HuH-7.5 (cell line): ENCODE measurements at regions not wholly inside any gene's neighbourhood (a gene's known extent, or its start where the extent isn't known, plus 50 kb on each side); places are given as distances from the start of the nearest gene placed in this dataset.
"Not testable (repeated sequence)": the region's sequence is repeated elsewhere in the genome, so short reads cannot be mapped to it uniquely, and the experiment has no call there.

Experiments used
- DNase-seq: peaks from one replicate; pipeline ENCODE4 v3.0.0; 2011; ENCODE audit warnings: low spot score

DNA sequence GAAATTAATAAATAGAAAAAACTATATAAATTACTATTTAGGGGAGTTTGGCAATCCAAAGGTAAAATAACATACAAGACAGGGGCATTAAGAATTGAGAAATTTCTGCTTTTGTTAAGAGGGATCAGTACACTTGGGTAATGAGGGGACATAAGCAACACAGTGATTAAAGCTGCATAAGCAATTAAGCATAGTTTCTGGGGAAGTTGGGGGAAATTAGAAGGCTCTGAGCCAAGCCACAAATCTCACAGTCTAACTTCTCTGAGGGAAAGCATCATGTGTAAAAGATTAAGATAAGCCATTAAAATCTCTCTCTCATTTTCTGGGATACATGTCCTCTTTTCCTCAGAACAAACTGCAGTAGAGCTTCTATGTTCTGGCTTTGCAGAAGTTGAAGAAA, 533.9 kb upstream of the LRFN5 start:
- no peak for DNase-seq

DNA sequence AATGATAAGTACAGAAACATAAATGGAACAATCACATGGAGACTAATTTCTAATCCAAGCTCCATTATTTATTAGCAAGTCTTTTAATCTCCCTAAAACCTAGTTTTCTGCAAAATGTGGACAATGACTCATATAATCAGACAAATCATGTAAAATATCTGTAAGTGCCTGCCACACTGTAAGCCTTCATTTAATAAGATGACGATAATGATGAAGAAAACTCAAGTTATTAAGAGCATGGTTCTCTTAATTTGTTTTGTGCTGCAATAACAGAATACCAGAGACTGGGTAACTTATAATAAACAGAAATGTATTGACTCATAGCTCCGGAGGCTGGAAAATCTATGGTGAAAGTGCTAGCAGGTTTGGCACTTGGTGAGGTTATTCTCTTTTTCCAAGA, 535.3 kb upstream of the LRFN5 start:
- DNase-seq: no peak

DNA sequence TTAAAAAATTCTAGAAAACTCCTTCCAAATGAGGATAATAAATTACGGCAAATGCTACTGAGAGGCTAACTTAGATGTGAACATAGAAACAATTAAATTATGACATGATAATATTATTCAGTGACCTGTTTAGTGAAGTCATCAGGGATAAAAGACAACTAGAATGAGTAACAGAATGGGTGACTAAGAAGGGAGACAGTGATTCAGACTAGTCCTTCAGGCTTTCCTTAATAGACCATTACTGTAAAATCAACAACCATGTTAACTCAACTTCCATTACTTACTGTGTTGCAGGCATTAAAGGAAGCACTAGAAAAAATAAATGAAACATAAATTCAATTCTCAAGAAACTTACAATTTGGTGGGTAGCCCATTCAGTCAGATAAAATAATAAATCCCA, 543.9 kb upstream of the LRFN5 start:
- DNase-seq: no peak

DNA sequence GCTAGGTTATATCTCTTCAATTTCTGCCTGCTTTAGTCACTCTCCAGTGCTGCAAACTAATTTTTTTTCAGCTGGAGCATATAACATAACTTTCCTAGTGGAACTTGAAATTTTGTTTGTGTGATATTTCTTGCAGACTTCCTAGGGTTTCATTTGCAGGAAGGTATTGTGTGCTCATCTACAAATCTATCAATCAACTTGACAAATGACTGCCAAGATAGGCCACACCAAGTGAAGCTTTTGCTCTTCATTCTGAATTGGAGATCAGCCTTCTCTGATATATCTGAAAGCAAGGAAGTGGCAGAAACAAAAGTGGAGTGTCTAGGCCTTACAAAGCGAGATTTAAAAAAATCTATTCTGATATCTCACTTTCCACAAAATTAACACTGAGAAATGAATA, 551.1 kb upstream of the LRFN5 start:
- DNase-seq: no peak

DNA sequence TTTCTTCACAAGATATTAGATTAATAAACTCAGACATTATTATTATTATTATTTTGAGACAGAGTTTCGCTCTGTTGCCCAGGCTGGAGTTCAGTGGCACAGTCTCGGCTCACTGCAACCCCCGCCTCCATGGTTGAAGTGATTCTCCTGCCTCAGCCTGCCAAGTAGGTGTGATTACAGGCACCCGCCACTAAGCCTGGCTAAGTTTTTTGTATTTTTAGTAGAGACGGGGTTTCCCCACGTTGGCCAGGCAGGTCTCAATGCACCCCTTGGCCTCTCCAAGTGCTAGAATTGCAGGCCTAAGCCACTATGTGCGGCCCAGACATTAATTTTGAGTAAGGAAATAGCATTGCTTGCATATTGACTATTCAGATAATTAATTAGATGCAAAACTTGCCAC, 554.9 kb upstream of the LRFN5 start:
- no peak for DNase-seq

DNA sequence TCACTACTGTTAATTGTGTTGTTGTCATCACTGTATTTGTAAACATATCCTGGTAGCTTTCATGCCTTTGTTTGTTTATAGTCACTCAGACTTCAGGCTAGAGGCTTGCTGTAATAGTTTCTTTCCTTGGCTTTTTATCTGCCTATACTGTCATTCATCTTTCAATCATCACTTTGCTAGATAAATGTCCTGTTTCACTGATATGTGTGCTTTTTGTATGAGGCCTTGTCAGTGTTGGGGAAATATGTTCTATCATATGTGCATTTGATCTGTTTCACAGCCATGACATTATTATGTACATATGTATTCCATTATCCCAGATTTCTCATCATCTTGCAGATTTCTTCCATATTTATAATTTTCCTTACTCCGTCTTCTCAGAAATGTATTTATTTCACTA, 558.9 kb upstream of the LRFN5 start:
- DNase-seq: no peak

DNA sequence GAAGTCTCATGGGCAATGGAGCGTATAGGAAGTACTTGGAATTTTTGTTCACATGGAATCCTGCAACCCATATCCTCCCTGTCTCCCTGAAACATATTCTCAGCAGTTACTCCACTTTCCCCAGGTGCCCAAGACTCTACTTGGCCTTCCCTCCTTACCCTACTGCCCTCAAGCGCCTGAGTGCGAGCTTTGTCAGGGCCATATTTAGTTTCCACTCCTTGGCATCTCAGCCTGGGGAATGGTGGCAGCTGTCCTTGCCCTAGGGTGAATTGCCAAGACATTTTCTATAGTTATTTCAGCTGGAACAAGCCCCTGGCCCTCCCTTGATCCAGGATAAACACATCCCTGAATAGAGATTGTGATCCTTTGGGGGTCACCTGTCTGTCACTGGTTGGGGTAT, 569.3 kb upstream of the LRFN5 start:
- DNase-seq: no peak

DNA sequence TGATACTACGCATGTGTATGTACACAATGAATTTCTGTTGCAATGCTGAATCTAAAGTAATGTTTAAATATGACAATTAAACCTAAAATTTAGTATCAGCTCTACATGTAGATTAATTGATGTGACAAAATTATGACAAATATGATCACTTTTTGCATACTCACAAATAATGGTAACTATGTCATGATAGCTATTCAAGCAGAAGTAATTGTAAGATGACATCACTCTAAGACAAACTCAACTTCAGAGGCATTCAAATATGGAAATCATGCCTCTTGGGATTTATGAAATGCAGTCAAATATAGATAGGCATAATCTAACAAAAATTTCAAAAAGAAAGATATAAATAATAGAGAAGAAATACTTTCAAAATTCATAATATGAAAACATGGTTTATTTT, 571.7 kb upstream of the LRFN5 start:
- DNase-seq: no peak

DNA sequence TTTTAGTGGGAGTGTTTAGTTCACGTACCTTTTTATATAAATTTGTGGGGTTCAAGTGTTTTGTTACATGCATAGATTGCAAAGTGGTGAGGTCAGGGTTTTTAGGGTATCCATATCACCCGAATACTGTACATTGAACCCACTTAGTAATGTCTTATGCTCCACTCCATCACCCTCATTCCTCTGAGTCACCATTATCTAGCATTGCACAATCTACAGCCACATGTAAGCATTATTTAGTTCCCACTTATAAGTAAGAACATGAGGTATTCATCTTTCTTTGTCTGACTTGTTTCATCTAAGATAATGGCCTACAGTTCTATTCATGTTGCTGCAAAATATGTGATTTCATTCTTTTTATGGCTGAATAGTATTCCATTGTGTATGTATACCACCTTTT, 583.7 kb upstream of the LRFN5 start:
- no peak for DNase-seq

DNA sequence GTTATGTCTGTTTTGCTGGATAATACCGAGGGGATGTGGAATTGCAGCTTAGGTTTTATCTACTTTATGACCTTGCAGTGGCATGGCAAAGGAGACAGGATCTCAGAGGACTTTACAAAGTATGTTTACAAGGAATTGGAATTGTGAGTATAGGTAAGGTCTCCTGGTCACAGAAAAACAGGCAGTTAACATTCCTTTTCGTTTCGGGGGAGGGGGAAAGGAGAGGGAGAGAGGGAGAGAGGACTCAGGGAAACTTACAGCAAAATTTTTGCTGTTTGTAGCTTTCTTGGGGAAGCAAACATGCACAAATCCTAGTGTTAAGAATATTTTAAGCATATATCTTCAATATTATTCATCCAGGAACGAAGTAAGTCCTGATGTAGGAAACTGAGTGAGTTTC, 590.5 kb upstream of the LRFN5 start:
- DNase-seq: no peak

DNA sequence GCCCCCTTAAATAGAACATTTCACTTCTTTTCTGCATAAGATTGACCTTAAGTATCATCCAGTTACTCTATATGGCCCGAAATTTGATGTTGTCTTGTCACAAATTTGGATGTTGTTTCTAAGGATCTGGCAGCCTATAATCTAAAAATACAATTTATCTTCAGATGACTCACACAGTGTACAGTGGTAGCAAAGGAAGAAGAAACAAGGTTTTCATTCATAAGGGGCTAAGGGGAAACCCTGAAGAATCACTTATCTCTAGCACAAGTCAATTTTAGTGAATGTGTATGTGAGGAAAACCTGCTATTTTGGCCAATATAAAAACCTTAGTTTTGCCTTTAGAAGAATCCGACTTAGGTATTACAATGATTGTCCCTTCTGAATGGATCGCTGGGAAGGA, 606.3 kb upstream of the LRFN5 start:
- DNase-seq: no peak

DNA sequence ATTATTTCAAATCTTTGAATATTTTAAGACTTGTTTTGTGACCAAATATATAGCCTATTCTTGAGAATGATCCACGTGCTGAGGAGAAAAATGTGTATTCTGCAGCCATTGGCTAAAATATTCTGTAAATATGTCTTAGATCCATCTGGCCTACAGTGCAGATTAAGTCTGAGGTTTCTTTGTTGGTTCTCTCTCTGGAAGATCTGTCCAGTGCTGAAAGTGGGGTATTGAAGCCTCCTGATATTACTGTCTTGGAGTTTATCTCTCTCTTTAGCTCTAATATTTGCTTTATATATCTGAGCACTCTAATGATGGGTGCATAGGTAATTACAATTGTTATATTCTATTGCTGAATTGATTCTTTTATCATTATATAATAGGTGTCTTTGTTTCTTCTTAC, 617.4 kb upstream of the LRFN5 start:
- no peak for DNase-seq

DNA sequence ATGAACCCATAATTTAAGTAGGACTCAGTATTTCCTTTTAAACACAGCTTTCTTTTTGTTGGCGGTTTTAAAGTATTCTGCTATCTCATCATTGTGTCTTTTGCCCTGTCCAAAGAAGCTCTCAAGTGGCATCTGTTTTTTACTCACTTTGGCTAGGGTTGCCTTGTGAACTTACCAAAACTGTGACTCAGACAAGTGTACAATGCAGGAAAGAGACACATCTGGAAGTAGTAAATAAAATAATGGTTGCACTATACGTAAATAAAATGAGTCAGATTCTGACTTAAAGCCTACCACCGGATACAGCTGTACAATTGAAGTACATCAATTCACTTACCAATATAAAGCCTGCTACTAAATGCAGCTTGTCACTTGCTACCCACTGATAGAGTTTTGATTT, 619.2 kb upstream of the LRFN5 start:
- DNase-seq: no peak

DNA sequence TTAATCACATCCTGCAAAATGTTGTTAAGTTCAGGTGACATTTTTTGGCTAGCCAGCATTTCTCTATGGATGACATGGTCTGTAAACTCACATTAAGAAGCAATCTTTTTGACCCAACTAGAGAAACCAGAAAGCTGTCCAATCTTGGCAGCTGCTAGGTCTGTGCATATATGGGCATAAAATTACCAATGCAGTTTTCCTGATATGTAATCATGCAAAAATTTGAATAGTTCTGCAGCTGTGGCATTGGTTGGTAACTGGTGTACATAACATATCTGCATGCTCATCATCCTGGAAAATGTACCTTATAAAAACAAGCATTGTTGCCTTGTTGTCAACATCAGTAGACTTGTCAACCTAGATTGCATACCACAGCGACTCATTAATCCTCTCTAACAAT, 620.0 kb upstream of the LRFN5 start:
- DNase-seq: no peak

DNA sequence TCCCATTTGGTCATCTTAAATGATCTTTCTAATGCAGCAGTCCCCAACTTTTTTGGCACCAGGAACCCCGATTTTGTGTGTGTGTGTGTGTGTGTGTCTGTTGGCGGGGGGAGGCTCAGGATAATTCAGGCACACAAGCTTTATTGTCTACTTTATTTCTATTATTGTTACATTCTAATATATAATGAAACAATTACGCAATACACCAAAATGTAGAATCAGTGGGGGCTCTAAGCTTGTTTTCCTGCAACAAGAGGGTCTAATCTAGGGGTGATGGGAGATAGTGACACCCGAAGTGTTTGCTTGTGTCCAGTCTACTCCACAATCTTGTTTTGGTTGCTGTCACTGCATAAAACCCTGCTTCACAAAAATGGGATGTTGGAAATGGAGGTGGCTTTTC, 621.1 kb upstream of the LRFN5 start:
- DNase-seq: no peak

DNA sequence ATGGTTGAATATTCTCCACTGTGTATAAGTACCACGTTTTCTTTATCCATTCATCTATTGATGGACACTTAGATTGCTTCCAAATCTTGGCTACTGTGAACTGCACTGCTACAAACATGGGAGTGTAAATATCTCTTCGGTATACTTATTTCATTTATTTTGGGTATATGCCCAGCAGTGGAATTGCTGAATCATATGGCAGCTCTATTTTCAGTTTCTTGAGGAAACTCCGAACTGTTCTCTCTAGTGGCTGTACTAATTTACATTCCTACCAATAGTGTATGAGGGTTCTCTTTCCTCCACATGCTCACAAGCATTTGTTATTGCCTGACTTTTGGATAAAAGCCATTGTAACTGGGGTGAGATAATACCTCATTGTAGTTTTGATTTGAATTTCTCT, 623.1 kb upstream of the LRFN5 start:
- no peak for DNase-seq

DNA sequence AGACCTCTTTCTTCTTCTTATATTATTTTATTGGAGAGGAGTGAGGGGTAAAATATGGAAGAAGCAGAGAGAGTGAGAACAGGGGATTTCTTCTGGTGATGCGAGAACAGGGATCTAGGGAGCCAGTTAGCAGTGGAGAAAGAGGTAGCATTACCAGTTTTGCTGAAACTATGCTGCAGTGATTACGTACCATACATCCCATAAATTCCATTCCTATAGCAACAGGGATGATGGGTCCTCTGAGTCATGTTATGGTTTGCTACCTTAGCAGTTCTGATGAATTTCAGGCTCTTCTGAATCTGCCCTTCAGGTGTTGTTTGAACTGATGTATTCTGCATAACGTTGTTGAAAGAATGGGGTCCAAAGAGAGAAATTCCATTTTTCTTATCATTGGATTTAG, 625.4 kb upstream of the LRFN5 start:
- DNase-seq: no peak

DNA sequence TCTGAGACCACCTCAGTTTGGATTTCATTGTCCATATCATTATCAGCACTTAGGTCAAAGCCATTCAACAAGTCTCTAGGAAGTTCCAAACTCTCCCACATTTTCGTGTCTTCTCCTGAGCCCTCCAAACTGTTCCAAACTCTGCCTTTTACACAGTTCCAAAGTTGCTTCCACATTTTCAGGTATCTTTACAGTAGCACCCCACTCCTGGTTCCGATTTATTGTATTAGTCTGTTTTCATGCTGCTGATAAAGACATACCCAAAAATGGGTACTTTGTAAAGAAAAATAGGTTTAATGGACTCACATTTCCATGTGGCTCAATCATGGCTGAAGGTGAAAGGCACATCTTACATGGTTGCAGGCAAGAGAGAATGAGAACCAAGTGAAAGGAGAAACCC, 646.4 kb upstream of the LRFN5 start:
- DNase-seq: not testable (repeated sequence)

DNA sequence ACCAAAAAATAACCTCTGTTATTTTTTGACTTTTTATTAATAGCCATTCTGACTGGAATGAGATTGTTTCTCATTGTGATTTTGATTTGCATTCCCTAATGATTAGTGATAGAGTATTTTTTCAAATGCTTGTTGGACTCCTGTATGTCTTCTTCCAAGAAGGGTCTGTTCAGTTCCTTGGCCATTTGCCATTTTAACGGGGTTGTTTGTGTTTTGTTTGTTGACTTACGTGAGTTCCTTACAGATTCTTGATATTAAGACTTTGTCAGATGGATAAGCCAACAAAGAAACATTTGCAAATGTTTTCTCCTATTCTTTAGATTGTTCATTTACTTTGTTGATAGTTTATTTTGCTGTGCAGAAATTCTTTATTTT, 651.6 kb upstream of the LRFN5 start:
- DNase-seq: no peak

DNA sequence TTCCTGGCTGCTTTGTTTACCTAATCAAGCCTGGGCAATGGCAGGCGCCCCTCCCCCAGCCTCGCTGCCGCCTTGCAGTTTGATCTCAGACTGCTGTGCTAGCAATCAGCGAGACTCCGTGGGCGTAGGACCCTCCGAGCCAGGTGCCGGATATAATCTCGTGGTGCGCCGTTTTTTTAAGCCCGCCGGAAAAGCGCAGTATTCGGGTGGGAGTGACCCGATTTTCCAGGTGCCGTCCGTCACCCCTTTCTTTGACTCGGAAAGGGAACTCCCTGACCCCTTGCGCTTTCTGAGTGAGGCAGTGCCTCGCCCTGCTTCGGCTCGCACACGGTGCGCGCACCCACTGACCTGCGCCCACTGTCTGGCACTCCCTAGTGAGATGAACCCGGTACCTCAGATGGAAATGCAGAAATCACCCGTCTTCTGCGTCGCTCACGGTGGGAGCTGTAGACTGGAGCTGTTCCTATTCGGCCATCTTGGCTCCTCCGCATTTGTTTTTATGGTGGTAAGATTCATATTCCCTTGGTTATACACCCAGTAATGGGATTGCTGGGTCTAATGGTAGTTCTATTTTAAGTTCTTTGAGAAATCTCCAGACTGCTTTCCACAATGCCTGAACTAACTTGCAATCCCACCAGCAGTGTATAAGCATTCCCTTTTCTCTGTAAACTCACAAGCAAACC, 652.1 kb upstream of the LRFN5 start:
- not testable (repeated sequence) for DNase-seq

DNA sequence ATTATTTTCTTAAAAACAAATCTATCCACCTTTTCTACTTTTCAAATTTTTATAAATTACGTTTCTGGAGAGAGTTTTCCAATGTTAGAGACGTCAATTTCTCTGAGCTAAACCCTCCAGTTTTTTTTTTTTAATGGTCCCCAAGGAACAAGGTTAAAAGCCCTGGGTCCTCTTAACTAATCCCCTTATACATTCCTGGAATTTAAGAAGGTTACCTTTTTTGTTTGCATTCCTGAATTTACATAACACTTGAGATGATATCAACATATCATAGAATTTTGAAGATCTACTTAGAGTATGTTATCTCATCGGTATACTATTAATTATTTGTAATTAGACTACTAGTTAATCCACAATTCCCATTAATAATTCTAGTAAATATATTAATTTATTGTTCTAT, 662.2 kb upstream of the LRFN5 start:
- no peak for DNase-seq

DNA sequence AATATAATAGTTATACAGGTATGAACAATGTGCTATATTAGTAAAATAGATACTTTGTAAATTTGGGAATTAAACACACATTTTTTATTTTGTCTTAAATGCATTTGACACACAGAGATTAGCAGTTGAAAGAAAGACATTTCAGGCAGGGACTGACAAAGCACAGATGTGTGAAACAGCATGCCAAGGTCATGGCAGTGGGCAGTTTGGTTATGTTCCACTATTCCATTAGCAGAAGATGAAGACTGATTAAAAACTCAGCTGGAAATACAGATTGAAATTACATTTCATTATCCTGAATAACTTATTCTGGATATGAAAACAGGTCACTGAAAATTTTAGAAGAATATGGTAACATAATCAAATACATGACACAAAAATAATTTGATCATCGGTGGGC, 669.8 kb upstream of the LRFN5 start:
- no peak for DNase-seq

DNA sequence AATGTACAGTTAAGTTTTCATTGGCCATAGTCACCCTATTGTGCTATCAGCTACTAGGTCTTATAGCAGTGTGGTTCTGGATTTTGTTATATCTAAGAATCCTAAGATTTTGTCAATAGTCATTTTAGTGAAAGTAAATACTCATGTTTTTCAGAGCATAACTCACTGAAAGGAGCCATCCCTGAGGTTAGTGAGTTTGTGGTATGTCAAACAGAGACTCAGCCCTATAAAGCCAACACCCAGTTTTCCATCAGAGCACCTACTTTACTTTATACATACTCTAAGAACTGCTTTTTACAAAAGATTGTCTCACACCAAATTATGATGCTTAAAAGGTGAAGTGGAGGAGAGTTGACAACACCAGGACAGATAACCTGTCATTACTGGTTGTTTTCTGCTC, 686.3 kb upstream of the LRFN5 start:
- DNase-seq: no peak

DNA sequence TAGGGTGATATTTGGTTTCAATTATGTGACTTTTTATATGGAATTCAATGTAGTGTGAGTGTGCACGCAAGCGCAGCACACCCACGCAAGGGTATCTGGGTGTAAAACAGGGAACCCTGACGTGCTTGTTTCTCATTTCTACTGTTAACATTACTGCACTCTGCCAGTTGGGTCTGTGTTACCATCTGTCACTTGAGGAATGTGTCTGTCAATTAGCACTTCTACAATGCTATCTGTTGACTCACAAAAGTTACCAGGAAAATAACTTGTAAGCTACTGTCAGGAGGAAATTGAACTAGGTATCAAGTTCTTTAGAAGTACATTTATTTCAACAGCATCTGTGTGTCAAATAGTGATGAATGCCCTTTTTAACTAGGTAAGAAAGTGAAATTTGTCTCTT, 695.5 kb upstream of the LRFN5 start:
- DNase-seq: no peak

DNA sequence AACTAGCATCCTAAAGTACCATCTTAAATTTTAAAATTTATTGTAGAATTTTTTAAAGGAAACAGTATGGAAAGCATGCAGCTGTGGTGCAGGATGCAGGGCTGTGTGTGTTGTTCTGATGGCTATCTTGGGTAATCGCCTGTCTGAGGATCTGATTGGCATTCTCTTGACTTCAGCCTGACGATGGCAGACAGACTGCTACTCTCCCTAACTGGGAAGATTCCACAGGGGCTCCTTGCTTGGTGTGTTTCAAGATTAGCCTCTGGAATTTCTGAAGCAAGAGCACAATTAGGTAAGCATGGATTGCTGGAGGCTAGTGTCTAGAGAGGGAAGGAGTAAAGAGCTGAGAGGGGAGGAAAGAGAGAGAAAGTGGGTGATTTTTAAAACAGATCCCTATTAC, 696.8 kb upstream of the LRFN5 start:
- DNase-seq: no peak
